WTC11 (cell line): ENCODE measurements at regions not wholly inside any gene's neighbourhood (a gene's known extent, or its start where the extent isn't known, plus 50 kb on each side); places are given as distances from the start of the nearest gene placed in this dataset.

Experiments
- ATAC-seq: fragments of 200-7000 bp; cut with Tn5 transposase; 2 replicates; pipeline ENCODE4 v1.10.0; 2021; ENCODE audit warnings: mild to moderate bottlenecking, moderate library complexity
- CTCF ChIA-PET: fragments of 300-600 bp; sonication (Branson Sonifier 250); formaldehyde crosslinking; loops from one replicate; lab custom pipeline; 2021; ENCODE audit warnings: antibody characterized with exemption; lab: Charles Lee
- POLR2A ChIA-PET: fragments of 350-600 bp; sonication (Branson Sonifier 250); formaldehyde crosslinking; loops from one replicate; lab custom pipeline; 2021; ENCODE audit warnings: antibody characterized with exemption; lab: Charles Lee
- DNase-seq: peaks from one replicate; pipeline ENCODE4 v3.0.0; 2021; ENCODE audit warnings: low spot score
- H3K27ac Mint-ChIP-seq: 2 replicates; pipeline ENCODE4 v1.8.0; 2021; ENCODE audit warnings: mixed read lengths
- H3K27me3 Mint-ChIP-seq: 2 replicates; pipeline ENCODE4 v1.8.0; 2021; ENCODE audit warnings: low read depth, mild to moderate bottlenecking, moderate library complexity, mixed read lengths
- H3K36me3 Mint-ChIP-seq: 2 replicates; pipeline ENCODE4 v1.8.0; 2021; ENCODE audit warnings: mixed read lengths
- H3K4me1 Mint-ChIP-seq: 2 replicates; pipeline ENCODE4 v1.8.0; 2022; ENCODE audit warnings: mixed read lengths
- H3K4me3 Mint-ChIP-seq: 2 replicates; pipeline ENCODE4 v1.8.0; 2021; ENCODE audit warnings: mild to moderate bottlenecking, moderate library complexity, mixed read lengths
- H3K9me3 Mint-ChIP-seq: 2 replicates; pipeline ENCODE4 v1.8.0; 2021; ENCODE audit warnings: mixed read lengths
- ARID4B ChIP-seq: sonication (generic); formaldehyde crosslinking; IDR thresholded peaks from 2 replicates; pipeline ENCODE4 v1.8.0; 2023; ENCODE audit warnings: missing genetic modification reagents, mild to moderate bottlenecking, borderline replicate concordance
- CBFB ChIP-seq: sonication (generic); formaldehyde crosslinking; IDR thresholded peaks from 2 replicates; pipeline ENCODE4 v1.8.1; 2022; ENCODE audit warnings: mild to moderate bottlenecking, low read depth, missing genetic modification reagents
- FOXJ3 ChIP-seq: sonication (generic); formaldehyde crosslinking; IDR thresholded peaks from 2 replicates; pipeline ENCODE4 v1.9.0; 2021; ENCODE audit warnings: missing genetic modification reagents, mild to moderate bottlenecking, borderline replicate concordance
- GRHL2 ChIP-seq: fragments of 250-450 bp; sonication (Bioruptor Pico); IDR thresholded peaks from 2 replicates; pipeline ENCODE4 v1.8.0; 2022; ENCODE audit warnings: mild to moderate bottlenecking, moderate library complexity; ENCODE audit not compliant: insufficient replicate concordance, severe bottlenecking
- GTF2I ChIP-seq: fragments of 250-450 bp; sonication (Bioruptor Pico); conservative IDR thresholded peaks from 2 replicates; pipeline ENCODE4 v1.4.0; 2021; ENCODE audit warnings: mild to moderate bottlenecking
- HMGA2 ChIP-seq: fragments of 250-450 bp; sonication (Bioruptor Pico); IDR thresholded peaks from 2 replicates; pipeline ENCODE4 v1.4.0; 2021; ENCODE audit warnings: mild to moderate bottlenecking, moderate library complexity
- KAT7 ChIP-seq: sonication (generic); formaldehyde crosslinking; IDR thresholded peaks from 2 replicates; pipeline ENCODE4 v1.8.1; 2023; ENCODE audit warnings: missing genetic modification reagents, mild to moderate bottlenecking, borderline replicate concordance
- MYBL2 ChIP-seq: sonication (generic); formaldehyde crosslinking; IDR thresholded peaks from 2 replicates; pipeline ENCODE4 v1.8.1; 2023; ENCODE audit warnings: mild to moderate bottlenecking, moderate library complexity, missing genetic modification reagents
- NFATC4 ChIP-seq: fragments of 250-450 bp; sonication (Bioruptor Pico); IDR thresholded peaks from 2 replicates; pipeline ENCODE4 v1.9.0; 2021; ENCODE audit warnings: mild to moderate bottlenecking
- NFYB ChIP-seq: sonication (generic); formaldehyde crosslinking; conservative IDR thresholded peaks from 2 replicates; pipeline ENCODE4 v1.8.0; 2022; ENCODE audit warnings: low read depth, missing genetic modification reagents
- RORB ChIP-seq: fragments of 250-450 bp; sonication (Bioruptor Pico); IDR thresholded peaks from 2 replicates; pipeline ENCODE4 v1.9.0; 2021; ENCODE audit warnings: mild to moderate bottlenecking
- SMAD4 ChIP-seq: sonication (generic); formaldehyde crosslinking; IDR thresholded peaks from 2 replicates; pipeline ENCODE4 v1.8.0; 2022; ENCODE audit warnings: mild to moderate bottlenecking, missing genetic modification reagents
- SP1 ChIP-seq: sonication (generic); formaldehyde crosslinking; conservative IDR thresholded peaks from 2 replicates; pipeline ENCODE4 v1.8.1; 2022; ENCODE audit warnings: missing genetic modification reagents
- TEAD1 ChIP-seq: sonication (generic); formaldehyde crosslinking; IDR thresholded peaks from 2 replicates; pipeline ENCODE4 v1.8.0; 2022; ENCODE audit warnings: mild to moderate bottlenecking, missing genetic modification reagents
- USF1 ChIP-seq: sonication (generic); formaldehyde crosslinking; IDR thresholded peaks from 2 replicates; pipeline ENCODE4 v1.8.0; 2022; ENCODE audit warnings: mild to moderate bottlenecking, missing genetic modification reagents
- ZBTB21 ChIP-seq: sonication (generic); formaldehyde crosslinking; IDR thresholded peaks from 2 replicates; pipeline ENCODE4 v1.8.1; 2023; ENCODE audit warnings: mild to moderate bottlenecking, missing genetic modification reagents, borderline replicate concordance
- ZNF121 ChIP-seq: sonication (generic); formaldehyde crosslinking; IDR thresholded peaks from 2 replicates; pipeline ENCODE4 v1.8.0; 2023; ENCODE audit warnings: missing genetic modification reagents
- ZNF263 ChIP-seq: sonication (generic); formaldehyde crosslinking; IDR thresholded peaks from 2 replicates; pipeline ENCODE4 v1.8.1; 2022; ENCODE audit warnings: low read depth, mild to moderate bottlenecking, moderate library complexity, missing genetic modification reagents
- TF ChIP-seq, protein P1 (sequence below): sonication (generic); formaldehyde crosslinking; IDR thresholded peaks from 2 replicates; pipeline ENCODE4 v1.8.1; 2022; ENCODE audit warnings: mild to moderate bottlenecking, moderate library complexity, missing genetic modification reagents
- TF ChIP-seq, protein P2 (sequence below): sonication (generic); formaldehyde crosslinking; IDR thresholded peaks from 2 replicates; pipeline ENCODE4 v1.8.1; 2022; ENCODE audit warnings: low read depth, missing genetic modification reagents, borderline replicate concordance
- TF ChIP-seq, protein P3 (sequence below): sonication (generic); formaldehyde crosslinking; IDR thresholded peaks from 2 replicates; pipeline ENCODE4 v1.8.1; 2023; ENCODE audit warnings: mild to moderate bottlenecking, missing genetic modification reagents

GRCh38 chr3:83248454-83248853, 1487.0 kb upstream of the GBE1 start (continued):
- TF ChIP-seq ARID4B (CRISPR knock-in tag), result no peak

DNA sequence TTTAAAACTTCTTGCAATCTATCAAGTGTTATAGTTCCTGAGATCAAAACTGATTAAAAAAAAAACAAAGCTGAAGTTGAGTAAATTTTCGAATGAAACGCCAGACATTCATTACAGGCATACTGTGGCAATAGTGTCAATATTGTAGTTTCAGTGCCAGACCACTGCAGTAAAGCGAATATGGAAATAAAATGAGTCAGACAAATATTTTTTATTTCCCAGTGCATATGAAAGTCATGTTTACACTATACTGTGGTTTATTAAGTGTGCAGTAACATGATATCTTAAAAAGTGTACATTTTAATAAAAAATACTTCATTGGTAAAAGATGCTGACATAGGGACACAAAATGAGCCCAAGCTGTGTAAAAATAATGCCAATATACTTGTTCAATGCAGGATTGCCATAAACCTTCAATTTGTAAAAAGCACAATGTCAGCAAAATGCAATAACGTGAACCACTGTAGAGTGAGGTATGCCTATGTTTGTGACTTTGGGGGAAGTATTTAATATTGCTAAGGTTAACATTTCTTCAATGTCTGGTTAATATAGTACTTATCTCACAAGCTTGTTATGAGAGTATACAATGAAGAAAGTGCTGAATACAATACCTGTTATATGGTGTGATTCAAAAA, 1473.9 kb upstream of the GBE1 start:
- H3K4me1 Mint-ChIP-seq, result peaks cover 5% of the 10 kb centered on the region
- no peak for TF ChIP-seq GTF2I
- TF ChIP-seq, protein P1, sequence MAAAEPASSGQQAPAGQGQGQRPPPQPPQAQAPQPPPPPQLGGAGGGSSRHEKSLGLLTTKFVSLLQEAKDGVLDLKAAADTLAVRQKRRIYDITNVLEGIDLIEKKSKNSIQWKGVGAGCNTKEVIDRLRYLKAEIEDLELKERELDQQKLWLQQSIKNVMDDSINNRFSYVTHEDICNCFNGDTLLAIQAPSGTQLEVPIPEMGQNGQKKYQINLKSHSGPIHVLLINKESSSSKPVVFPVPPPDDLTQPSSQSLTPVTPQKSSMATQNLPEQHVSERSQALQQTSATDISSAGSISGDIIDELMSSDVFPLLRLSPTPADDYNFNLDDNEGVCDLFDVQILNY, result no peak
- no peak for TF ChIP-seq NFATC4
- no peak for TF ChIP-seq SP1 (CRISPR knock-in tag)
- no peak for TF ChIP-seq RORB (CRISPR knock-in tag)
- TF ChIP-seq NFYB (CRISPR knock-in tag), result no peak
- TF ChIP-seq USF1 (CRISPR knock-in tag), result no peak
- ChIA-PET POLR2A (no interaction called here), CTCF (no interaction called here)
- DNase-seq, result no peak
- no peaks in the 10 kb centered on the region for H3K36me3 Mint-ChIP-seq
- ATAC-seq, result no peak
- H3K9me3 Mint-ChIP-seq, result no peaks in the 10 kb centered on the region
- H3K27me3 Mint-ChIP-seq, result no peaks in the 10 kb centered on the region
- no peak overlapping the region for H3K27ac Mint-ChIP-seq
- H3K4me3 Mint-ChIP-seq, result no peak overlapping the region

DNA sequence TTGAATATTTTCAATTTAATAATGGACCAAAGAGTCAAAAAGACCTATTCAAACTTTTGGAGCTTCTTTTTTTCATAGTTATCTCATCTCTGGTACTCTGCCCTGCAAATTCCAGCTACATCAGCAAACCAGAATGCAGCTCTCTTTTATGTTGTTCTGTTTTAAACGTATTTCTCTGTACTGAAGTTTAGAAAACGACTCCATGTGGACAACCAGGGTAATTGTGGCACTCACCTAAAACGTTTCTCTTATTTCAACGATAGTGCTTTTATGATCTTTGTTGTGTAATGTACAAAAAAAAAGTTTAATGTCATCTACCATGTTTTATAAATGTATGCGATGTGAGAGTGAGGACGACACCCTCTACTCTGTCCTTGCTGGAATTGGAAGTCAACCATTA, 1472.3 kb upstream of the GBE1 start:
- H3K4me1 Mint-ChIP-seq, result peaks cover 5% of the 10 kb centered on the region
- ChIA-PET POLR2A (no interaction called here), CTCF (interaction anchor here (0.6 kb wide), 1 partner anchor 12 kb away, joined by 5 read pairs; no protein-coding TSS in a partner anchor)
- DNase-seq (no peak), ATAC-seq (no peak)
- H3K27ac Mint-ChIP-seq, result no peak overlapping the region
- TF ChIP-seq KAT7 (CRISPR knock-in tag) (no peak), HMGA2 (CRISPR knock-in tag) (no peak), MYBL2 (CRISPR knock-in tag) (no peak), TEAD1 (CRISPR knock-in tag) (no peak), SMAD4 (CRISPR knock-in tag) (no peak)
- TF ChIP-seq, protein P2, sequence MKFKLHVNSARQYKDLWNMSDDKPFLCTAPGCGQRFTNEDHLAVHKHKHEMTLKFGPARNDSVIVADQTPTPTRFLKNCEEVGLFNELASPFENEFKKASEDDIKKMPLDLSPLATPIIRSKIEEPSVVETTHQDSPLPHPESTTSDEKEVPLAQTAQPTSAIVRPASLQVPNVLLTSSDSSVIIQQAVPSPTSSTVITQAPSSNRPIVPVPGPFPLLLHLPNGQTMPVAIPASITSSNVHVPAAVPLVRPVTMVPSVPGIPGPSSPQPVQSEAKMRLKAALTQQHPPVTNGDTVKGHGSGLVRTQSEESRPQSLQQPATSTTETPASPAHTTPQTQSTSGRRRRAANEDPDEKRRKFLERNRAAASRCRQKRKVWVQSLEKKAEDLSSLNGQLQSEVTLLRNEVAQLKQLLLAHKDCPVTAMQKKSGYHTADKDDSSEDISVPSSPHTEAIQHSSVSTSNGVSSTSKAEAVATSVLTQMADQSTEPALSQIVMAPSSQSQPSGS (CRISPR knock-in tag), result no peak
- no peaks in the 10 kb centered on the region for H3K36me3 Mint-ChIP-seq
- H3K9me3 Mint-ChIP-seq, result no peaks in the 10 kb centered on the region
- no peak overlapping the region for H3K4me3 Mint-ChIP-seq
- H3K27me3 Mint-ChIP-seq, result no peaks in the 10 kb centered on the region

GRCh38 chr3:83230841-83231240, 1469.4 kb upstream of the GBE1 start:
- Mint-ChIP-seq H3K36me3 (no peaks in the 10 kb centered on the region), H3K4me1 (peaks cover 5% of the 10 kb centered on the region), H3K27ac (no peak overlapping the region), H3K4me3 (no peak overlapping the region), H3K9me3 (no peaks in the 10 kb centered on the region), H3K27me3 (no peaks in the 10 kb centered on the region)
- ChIA-PET CTCF (no interaction called here), POLR2A (no interaction called here)
- DNase-seq (no peak), ATAC-seq (no peak)
- TF ChIP-seq ZNF263 (CRISPR knock-in tag) (no peak), CBFB (CRISPR knock-in tag) (no peak), ZBTB21 (CRISPR knock-in tag) (no peak), ZNF121 (CRISPR knock-in tag) (no peak), USF1 (CRISPR knock-in tag) (no peak), FOXJ3 (CRISPR knock-in tag) (no peak), GRHL2 (CRISPR knock-in tag) (no peak)
- TF ChIP-seq, protein P1, result no peak
- TF ChIP-seq, protein P3, sequence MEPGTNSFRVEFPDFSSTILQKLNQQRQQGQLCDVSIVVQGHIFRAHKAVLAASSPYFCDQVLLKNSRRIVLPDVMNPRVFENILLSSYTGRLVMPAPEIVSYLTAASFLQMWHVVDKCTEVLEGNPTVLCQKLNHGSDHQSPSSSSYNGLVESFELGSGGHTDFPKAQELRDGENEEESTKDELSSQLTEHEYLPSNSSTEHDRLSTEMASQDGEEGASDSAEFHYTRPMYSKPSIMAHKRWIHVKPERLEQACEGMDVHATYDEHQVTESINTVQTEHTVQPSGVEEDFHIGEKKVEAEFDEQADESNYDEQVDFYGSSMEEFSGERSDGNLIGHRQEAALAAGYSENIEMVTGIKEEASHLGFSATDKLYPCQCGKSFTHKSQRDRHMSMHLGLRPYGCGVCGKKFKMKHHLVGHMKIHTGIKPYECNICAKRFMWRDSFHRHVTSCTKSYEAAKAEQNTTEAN, result no peak
